PC-9 (cell line): ENCODE measurements at regions not wholly inside any gene's neighbourhood (a gene's known extent, or its start where the extent isn't known, plus 50 kb on each side); places are given as distances from the start of the nearest gene placed in this dataset.

Source experiments
- EZH2 ChIP-seq: fragments of 200-600 bp; sonication (generic); IDR thresholded peaks from 2 replicates; pipeline ENCODE4 v1.8.0; 2017; ENCODE audit warnings: antibody characterized with exemption, low read depth
- TF ChIP-seq, protein P1 (sequence below): fragments of 200-600 bp; sonication (generic); conservative IDR thresholded peaks from 2 replicates; pipeline ENCODE4 v1.6.1; 2017; ENCODE audit warnings: mixed run types, antibody characterized with exemption, mild to moderate bottlenecking, moderate library complexity

DNA sequence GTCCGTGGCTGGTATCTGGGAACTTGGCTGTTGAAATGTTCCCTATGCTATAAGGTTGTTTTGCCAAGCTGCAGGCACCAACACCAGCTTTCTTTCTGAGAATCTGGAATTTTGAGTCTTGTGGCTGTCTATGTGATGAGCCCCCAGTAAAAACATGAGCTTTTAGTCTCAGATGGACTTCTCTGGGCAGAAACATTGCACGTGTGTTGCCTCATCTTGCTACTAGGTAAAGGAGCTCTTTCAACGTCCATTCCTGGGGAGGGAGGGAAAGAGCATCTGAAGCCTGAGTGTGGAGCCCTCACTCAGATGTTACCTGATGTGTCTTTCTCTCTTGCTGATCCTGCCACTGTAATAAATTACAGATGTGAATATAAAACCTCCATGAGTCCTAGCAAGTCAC lies 183.8 kb upstream of the LHX5 start:
- TF ChIP-seq, protein P1, sequence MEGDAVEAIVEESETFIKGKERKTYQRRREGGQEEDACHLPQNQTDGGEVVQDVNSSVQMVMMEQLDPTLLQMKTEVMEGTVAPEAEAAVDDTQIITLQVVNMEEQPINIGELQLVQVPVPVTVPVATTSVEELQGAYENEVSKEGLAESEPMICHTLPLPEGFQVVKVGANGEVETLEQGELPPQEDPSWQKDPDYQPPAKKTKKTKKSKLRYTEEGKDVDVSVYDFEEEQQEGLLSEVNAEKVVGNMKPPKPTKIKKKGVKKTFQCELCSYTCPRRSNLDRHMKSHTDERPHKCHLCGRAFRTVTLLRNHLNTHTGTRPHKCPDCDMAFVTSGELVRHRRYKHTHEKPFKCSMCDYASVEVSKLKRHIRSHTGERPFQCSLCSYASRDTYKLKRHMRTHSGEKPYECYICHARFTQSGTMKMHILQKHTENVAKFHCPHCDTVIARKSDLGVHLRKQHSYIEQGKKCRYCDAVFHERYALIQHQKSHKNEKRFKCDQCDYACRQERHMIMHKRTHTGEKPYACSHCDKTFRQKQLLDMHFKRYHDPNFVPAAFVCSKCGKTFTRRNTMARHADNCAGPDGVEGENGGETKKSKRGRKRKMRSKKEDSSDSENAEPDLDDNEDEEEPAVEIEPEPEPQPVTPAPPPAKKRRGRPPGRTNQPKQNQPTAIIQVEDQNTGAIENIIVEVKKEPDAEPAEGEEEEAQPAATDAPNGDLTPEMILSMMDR, result no peak
- TF ChIP-seq EZH2, result no peak
